ENCODE measurements at regions not wholly inside any gene's neighbourhood (a gene's known extent, or its start where the extent isn't known, plus 50 kb on each side); places are given as distances from the start of the nearest gene placed in this dataset.

DNA sequence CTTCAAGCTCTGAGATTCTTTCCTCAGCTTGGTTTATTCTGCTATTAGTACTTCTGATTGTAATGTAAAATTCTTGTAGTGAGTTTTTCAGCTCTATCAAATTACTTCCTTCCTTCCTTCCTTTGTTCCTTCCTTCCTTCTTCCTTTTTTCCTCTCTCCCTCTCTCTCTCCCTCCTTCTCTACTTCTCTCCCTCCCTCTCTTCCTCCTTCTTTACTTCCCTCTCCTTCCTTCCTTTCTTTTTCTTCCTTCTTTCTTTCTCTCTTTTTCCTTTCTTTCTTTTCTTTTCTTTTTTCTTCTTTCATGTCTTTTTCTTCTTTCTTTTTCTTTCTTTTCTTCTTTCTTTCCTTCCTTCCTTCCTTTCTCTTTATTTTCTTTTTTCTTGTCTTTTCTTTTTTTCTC, 565.2 kb upstream of the STXBP6 start:
- no peak for ATAC-seq
- intact Hi-C loops (cut with micrococcal nuclease) = no loop called here
- H3K27me3 ChIP-seq (ENCODE audit: control insufficient read depth, insufficient read depth, low read length) = no peaks in the 10 kb centered on the region

DNA sequence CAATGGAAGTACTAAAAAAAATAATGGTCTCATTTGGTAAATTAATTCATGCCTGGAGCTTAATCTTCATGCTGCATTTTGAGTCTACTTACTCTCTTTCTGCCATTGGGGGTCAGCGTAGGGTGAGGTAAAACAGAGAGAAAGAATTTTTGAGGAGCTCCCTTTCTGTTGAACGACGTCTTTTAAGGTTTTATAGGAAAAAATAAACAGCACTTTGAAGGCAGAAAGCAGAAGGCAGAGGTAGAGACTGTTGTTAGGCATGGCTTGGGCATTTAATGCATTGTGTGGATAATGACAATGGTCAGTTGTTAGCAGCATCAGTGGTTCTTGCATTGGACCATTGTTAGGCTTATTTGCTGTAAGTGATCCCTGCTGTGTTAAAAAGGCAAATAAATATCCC, 557.2 kb upstream of the STXBP6 start:
- H3K27ac Mint-ChIP-seq = no peak overlapping the region
- H3K27me3 ChIP-seq (ENCODE audit: control insufficient read depth, insufficient read depth, low read length) = no peaks in the 10 kb centered on the region
- no peak overlapping the region for H3K4me3 Mint-ChIP-seq
- H3K4me1 Mint-ChIP-seq = no peaks in the 10 kb centered on the region
- no peak overlapping the region for H3K27ac ChIP-seq (ENCODE audit: low read length)
- no peaks in the 10 kb centered on the region for H3K36me3 ChIP-seq (ENCODE audit: control insufficient read depth, insufficient read depth, low read length)
- WGBS (ENCODE audit: insufficient coverage) = 30% methylated on average over 3 of the region's 3 CpGs
- ATAC-seq (no peak), DNase-seq (no peak)
- no peaks in the 10 kb centered on the region for H3K4me1 ChIP-seq (ENCODE audit: control insufficient read depth, insufficient read depth, low read length)
- H3K9me3 ChIP-seq (ENCODE audit: control insufficient read depth, insufficient read depth, low read length) = no peaks in the 10 kb centered on the region
- H3K36me3 Mint-ChIP-seq = no peaks in the 10 kb centered on the region
- no peak overlapping the region for H3K4me3 ChIP-seq (ENCODE audit: low read length)
- intact Hi-C loops (cut with micrococcal nuclease) = no loop called here
- peaks cover 3 to 9% of the 10 kb centered on the region in 2 donors for H3K9me3 Mint-ChIP-seq
- H3K27me3 Mint-ChIP-seq (ENCODE audit: low read depth in 2 of 2) = no peaks in the 10 kb centered on the region
- TF ChIP-seq, protein P1, sequence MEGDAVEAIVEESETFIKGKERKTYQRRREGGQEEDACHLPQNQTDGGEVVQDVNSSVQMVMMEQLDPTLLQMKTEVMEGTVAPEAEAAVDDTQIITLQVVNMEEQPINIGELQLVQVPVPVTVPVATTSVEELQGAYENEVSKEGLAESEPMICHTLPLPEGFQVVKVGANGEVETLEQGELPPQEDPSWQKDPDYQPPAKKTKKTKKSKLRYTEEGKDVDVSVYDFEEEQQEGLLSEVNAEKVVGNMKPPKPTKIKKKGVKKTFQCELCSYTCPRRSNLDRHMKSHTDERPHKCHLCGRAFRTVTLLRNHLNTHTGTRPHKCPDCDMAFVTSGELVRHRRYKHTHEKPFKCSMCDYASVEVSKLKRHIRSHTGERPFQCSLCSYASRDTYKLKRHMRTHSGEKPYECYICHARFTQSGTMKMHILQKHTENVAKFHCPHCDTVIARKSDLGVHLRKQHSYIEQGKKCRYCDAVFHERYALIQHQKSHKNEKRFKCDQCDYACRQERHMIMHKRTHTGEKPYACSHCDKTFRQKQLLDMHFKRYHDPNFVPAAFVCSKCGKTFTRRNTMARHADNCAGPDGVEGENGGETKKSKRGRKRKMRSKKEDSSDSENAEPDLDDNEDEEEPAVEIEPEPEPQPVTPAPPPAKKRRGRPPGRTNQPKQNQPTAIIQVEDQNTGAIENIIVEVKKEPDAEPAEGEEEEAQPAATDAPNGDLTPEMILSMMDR (IDR thresholded peaks at IDR 0.05) = no peak

More for the DNA sequence above, 565.2 kb upstream of the STXBP6 start:
- Mint-ChIP-seq H3K4me3 (no peak overlapping the region), H3K36me3 (no peaks in the 10 kb centered on the region), H3K9me3 (peaks cover 13 to 14% of the 10 kb centered on the region in 2 donors), H3K4me1 (no peaks in the 10 kb centered on the region), H3K27ac (no peak overlapping the region), H3K27me3 (ENCODE audit: low read depth in 2 of 2) (no peaks in the 10 kb centered on the region)
- Histone ChIP-seq H3K4me1 (ENCODE audit: control insufficient read depth, insufficient read depth, low read length) (no peaks in the 10 kb centered on the region), H3K36me3 (ENCODE audit: control insufficient read depth, insufficient read depth, low read length) (no peaks in the 10 kb centered on the region), H3K4me3 (ENCODE audit: low read length) (no peak overlapping the region), H3K9me3 (ENCODE audit: control insufficient read depth, insufficient read depth, low read length) (peaks cover 3% of the 10 kb centered on the region), H3K27ac (ENCODE audit: low read length) (no peak overlapping the region)
- TF ChIP-seq, protein P1 (IDR thresholded peaks at IDR 0.05) = no peak
- no peak for DNase-seq

DNA sequence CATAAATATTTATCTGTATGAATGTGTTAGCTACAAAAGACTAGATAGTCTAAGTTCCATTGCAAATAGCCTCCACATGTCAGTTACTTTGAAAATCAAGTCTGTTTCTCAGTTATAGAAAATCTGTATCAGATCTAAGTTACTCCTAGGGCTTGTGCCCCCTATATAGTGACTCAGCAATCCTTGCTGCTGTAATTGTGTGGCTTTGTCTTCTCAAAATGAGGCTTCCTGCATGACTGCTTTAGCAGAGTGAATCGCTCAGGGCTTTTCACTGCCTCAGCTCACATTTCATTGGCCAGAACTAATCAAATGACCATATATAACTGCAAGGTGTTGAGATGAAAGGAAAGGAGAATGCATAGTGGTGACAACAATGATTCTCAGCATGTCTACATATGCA, 552.2 kb upstream of the STXBP6 start:
- H3K27me3 Mint-ChIP-seq (ENCODE audit: low read depth in 2 of 2) = no peaks in the 10 kb centered on the region
- no peaks in the 10 kb centered on the region for H3K36me3 Mint-ChIP-seq
- ATAC-seq (no peak), DNase-seq (no peak)
- H3K27me3 ChIP-seq (ENCODE audit: control insufficient read depth, insufficient read depth, low read length) = no peaks in the 10 kb centered on the region
- H3K9me3 ChIP-seq (ENCODE audit: control insufficient read depth, insufficient read depth, low read length) = no peaks in the 10 kb centered on the region
- 80% methylated on average over 1 of the region's 1 CpG for WGBS (ENCODE audit: insufficient coverage)
- TF ChIP-seq, protein P1 (IDR thresholded peaks at IDR 0.05) = no peak
- intact Hi-C loops (cut with micrococcal nuclease) = no loop called here
- no peak overlapping the region for H3K27ac Mint-ChIP-seq
- peaks cover 10 to 18% of the 10 kb centered on the region in 2 donors for H3K9me3 Mint-ChIP-seq
- no peaks in the 10 kb centered on the region for H3K4me1 ChIP-seq (ENCODE audit: control insufficient read depth, insufficient read depth, low read length)
- no peaks in the 10 kb centered on the region for H3K4me1 Mint-ChIP-seq
- no peak overlapping the region for H3K4me3 Mint-ChIP-seq
- no peak overlapping the region for H3K27ac ChIP-seq (ENCODE audit: low read length)
- no peak overlapping the region for H3K4me3 ChIP-seq (ENCODE audit: low read length)
- H3K36me3 ChIP-seq (ENCODE audit: control insufficient read depth, insufficient read depth, low read length) = no peaks in the 10 kb centered on the region

DNA sequence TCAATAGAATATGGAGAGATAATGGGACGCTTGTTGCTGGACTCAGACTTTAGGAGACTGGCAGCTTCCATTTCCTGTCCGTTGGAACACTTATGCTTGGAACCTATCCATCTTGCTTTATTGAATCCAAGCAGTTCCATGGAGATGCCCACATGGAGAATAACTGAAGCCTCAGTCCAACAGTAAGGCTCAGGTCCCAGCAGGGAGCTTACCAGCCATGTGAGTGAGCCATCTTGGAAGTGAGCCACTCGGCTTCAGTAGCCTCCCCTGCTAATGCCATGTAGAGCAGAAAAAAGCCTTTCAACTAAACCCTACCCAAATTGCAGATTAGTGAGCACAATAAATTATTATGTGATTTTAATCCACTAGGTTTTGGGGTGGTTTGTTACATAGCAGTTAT, 538.8 kb upstream of the STXBP6 start:
- H3K36me3 ChIP-seq (ENCODE audit: control insufficient read depth, insufficient read depth, low read length) = no peaks in the 10 kb centered on the region
- H3K9me3 ChIP-seq (ENCODE audit: control insufficient read depth, insufficient read depth, low read length) = peaks cover 6% of the 10 kb centered on the region
- H3K27ac ChIP-seq (ENCODE audit: low read length) = no peak overlapping the region
- WGBS (ENCODE audit: insufficient coverage) = 84% methylated on average over 2 of the region's 3 CpGs
- peaks cover 7 to 17% of the 10 kb centered on the region in 2 donors for H3K9me3 Mint-ChIP-seq
- TF ChIP-seq, protein P1 (IDR thresholded peaks at IDR 0.05) = no peak
- H3K4me3 ChIP-seq (ENCODE audit: low read length) = no peak overlapping the region
- ATAC-seq (no peak), DNase-seq (no peak)
- no peaks in the 10 kb centered on the region for H3K4me1 ChIP-seq (ENCODE audit: control insufficient read depth, insufficient read depth, low read length)
- H3K27me3 ChIP-seq (ENCODE audit: control insufficient read depth, insufficient read depth, low read length) = no peaks in the 10 kb centered on the region
- no peak overlapping the region for H3K27ac Mint-ChIP-seq
- peaks cover 7% of the 10 kb centered on the region for H3K36me3 Mint-ChIP-seq
- intact Hi-C loops (cut with micrococcal nuclease) = no loop called here
- H3K4me1 Mint-ChIP-seq = no peaks in the 10 kb centered on the region
- no peak overlapping the region for H3K4me3 Mint-ChIP-seq
- H3K27me3 Mint-ChIP-seq (ENCODE audit: low read depth in 2 of 2) = no peaks in the 10 kb centered on the region

Data from natural killer cell (primary cell).